ENCODE measurements at regions not wholly inside any gene's neighbourhood (a gene's known extent, or its start where the extent isn't known, plus 50 kb on each side); places are given as distances from the start of the nearest gene placed in this dataset.

DNA sequence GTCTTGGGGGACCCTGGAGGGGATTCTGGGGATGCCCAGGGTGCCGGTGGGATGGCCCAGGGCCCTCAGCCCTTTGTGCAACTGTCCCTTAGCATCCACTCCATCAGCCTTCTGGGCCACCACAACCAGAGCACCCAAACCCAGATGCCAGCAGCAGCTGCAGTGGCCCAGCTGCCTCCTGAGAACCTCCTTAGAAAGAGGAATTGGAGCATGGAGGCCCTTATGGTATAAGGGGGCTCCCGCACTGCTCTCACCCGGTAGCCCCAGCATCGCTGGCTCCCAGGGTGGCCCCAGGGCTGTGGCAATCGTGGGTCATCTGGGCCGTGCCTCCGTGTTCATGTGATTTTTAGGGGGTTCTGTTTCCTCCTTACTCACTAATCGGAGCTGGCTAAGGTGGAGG lies 463.3 kb downstream of the ICE1 start:
- TF ChIP-seq, protein P1, sequence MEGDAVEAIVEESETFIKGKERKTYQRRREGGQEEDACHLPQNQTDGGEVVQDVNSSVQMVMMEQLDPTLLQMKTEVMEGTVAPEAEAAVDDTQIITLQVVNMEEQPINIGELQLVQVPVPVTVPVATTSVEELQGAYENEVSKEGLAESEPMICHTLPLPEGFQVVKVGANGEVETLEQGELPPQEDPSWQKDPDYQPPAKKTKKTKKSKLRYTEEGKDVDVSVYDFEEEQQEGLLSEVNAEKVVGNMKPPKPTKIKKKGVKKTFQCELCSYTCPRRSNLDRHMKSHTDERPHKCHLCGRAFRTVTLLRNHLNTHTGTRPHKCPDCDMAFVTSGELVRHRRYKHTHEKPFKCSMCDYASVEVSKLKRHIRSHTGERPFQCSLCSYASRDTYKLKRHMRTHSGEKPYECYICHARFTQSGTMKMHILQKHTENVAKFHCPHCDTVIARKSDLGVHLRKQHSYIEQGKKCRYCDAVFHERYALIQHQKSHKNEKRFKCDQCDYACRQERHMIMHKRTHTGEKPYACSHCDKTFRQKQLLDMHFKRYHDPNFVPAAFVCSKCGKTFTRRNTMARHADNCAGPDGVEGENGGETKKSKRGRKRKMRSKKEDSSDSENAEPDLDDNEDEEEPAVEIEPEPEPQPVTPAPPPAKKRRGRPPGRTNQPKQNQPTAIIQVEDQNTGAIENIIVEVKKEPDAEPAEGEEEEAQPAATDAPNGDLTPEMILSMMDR (IDR thresholded peaks at IDR 0.05; ENCODE audit: insufficient read depth, low read depth, low read length) = no peak
- no peak for TF ChIP-seq EZH2 (IDR thresholded peaks at IDR 0.05; ENCODE audit: insufficient read depth, low read length)
